AG04450 (cell line): ENCODE measurements at regions not wholly inside any gene's neighbourhood (a gene's known extent, or its start where the extent isn't known, plus 50 kb on each side); places are given as distances from the start of the nearest gene placed in this dataset.
A peak's percentile ranks its signal among the peaks of the same experiment; 100 is the strongest.

ENCODE experiments used
- CTCF ChIA-PET: fragments of 300-600, 350-600 bp; formaldehyde crosslinking; extraction: SDS; loops from one replicate; lab custom pipeline; 2022; ENCODE audit warnings: antibody characterized with exemption, inconsistent platforms; lab: Charles Lee
- POLR2A ChIA-PET: fragments of 350-600 bp; formaldehyde crosslinking; extraction: SDS; loops from one replicate; lab custom pipeline; 2021; ENCODE audit warnings: antibody characterized with exemption, inconsistent platforms; lab: Yijun Ruan, JAX
- DNase-seq: peaks from one replicate; pipeline ENCODE4 v3.0.0-alpha.2; 2011; ENCODE audit warnings: low read depth, low spot score
- H3K27ac ChIP-seq: one replicate; pipeline ENCODE4 v1.5.1; 2012; ENCODE audit warnings: low read depth, low read length, control low read depth
- H3K27me3 ChIP-seq: one replicate; pipeline ENCODE4 v1.6.0; 2012; ENCODE audit warnings: low read length; ENCODE audit not compliant: control insufficient read depth, insufficient read depth
- H3K4me3 ChIP-seq: 2 replicates; pipeline ENCODE4 v1.5.1; 2011; ENCODE audit warnings: mild to moderate bottlenecking, low read depth, low read length, control low read depth
- H3K9me3 ChIP-seq: 2 replicates; pipeline ENCODE4 v1.5.1; 2012; ENCODE audit warnings: low read length; ENCODE audit not compliant: control insufficient read depth, insufficient read depth
- CTCF ChIP-seq: IDR thresholded peaks from 2 replicates; pipeline ENCODE4 v1.5.1; 2011; ENCODE audit warnings: low read depth, low read length, control low read depth, inconsistent platforms

- Histone ChIP-seq H3K4me3 (no peak overlapping the region), H3K27ac (no peak overlapping the region), H3K9me3 (no peaks in the 10 kb centered on the region), H3K27me3 (no peaks in the 10 kb centered on the region)
- ChIA-PET CTCF (no interaction called here), POLR2A (no interaction called here)
- no peak for TF ChIP-seq CTCF
- peak; percentile 64 for DNase-seq
These were observed 169.3 kb downstream of the RCHY1 start for GRCh38 chr4:75344915-75345314.

DNA sequence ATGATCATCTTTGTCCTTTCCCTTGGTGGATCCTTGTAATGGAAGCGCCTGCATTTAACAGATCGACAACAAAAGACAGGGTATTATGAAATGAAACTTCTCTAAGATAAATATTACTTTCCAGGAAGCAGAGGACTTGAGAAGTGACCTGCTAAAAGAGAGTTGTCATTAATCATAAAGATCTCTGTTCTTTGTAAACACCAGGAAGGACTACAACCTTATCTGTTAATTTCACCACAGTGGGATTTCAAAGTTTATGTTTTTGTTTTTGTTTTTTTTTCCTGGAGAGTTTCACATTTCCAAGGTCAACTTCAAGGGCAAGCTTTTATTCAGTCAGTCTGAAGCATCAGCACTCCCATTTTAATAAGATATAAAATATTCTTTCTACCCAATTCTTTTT is 170.9 kb downstream of the RCHY1 start:
- POLR2A ChIA-PET, result no interaction called here
- no peak overlapping the region for H3K4me3 ChIP-seq
- no peak for TF ChIP-seq CTCF
- H3K27ac ChIP-seq, result no peak overlapping the region
- no peak for DNase-seq
- H3K9me3 ChIP-seq, result no peaks in the 10 kb centered on the region
- no peaks in the 10 kb centered on the region for H3K27me3 ChIP-seq
- CTCF ChIA-PET, result no interaction called here

DNA sequence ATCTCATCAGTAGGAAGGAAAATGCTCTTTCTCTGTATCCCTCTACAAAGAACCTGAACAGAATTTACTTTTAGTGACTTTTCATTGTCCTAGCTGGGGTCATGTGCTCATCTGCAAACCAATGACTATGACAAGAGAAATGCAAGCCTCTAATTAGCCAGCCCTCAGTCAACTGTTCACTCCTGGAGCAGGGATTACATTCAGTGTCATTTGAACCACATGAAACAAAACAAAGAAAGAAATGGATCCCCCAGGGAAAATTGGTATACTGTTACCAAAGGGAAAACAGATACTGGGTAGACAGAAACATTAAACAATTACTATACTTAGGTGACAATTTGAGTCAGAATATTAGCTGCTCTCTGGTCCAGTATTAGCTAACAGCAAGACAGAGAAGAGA is 173.6 kb downstream of the RCHY1 start:
- no peak overlapping the region for H3K4me3 ChIP-seq
- no peaks in the 10 kb centered on the region for H3K9me3 ChIP-seq
- no peak for DNase-seq
- CTCF ChIA-PET, result no interaction called here
- H3K27me3 ChIP-seq, result no peaks in the 10 kb centered on the region
- POLR2A ChIA-PET, result no interaction called here
- no peak for TF ChIP-seq CTCF
- H3K27ac ChIP-seq, result no peak overlapping the region

- POLR2A ChIA-PET, result no interaction called here
- CTCF ChIA-PET, result interaction anchor here (1.0 kb wide), 1 partner anchor 9 kb away, joined by 3 read pairs; no protein-coding TSS in a partner anchor
These were observed 175.8 kb downstream of the RCHY1 start for GRCh38 chr4:75338352-75338880.

More at GRCh38 chr4:75338352-75338880, 175.8 kb downstream of the RCHY1 start:
- no peak for TF ChIP-seq CTCF
- no peak overlapping the region for H3K27ac ChIP-seq
- DNase-seq, result peak; percentile 11
- no peak overlapping the region for H3K4me3 ChIP-seq
- H3K27me3 ChIP-seq, result no peaks in the 10 kb centered on the region
- no peaks in the 10 kb centered on the region; the same call in 1 of the 2 replicates for H3K9me3 ChIP-seq
